Mammary epithelial cell (primary cell): ENCODE measurements at regions not wholly inside any gene's neighbourhood (a gene's known extent, or its start where the extent isn't known, plus 50 kb on each side); places are given as distances from the start of the nearest gene placed in this dataset.

Experiments
- EZH2 ChIP-seq: IDR thresholded peaks from 2 replicates; pipeline ENCODE4 v1.6.1; 2012; ENCODE audit warnings: low read length, inconsistent platforms, borderline replicate concordance
- TF ChIP-seq, protein P1 (sequence below), 2 donors: IDR thresholded peaks in 1 of 2; conservative IDR thresholded peaks in 1 of 2; 2 replicates each; pipeline ENCODE4 v1.5.1; 2011 to 2012; ENCODE audit warnings: inconsistent platforms in 2 of 2, low read length in 2 of 2, mild to moderate bottlenecking in 2 of 2, control low read depth in 1 of 2, low read depth in 1 of 2; ENCODE audit not compliant: insufficient read depth in 1 of 2; ENCODE audit errors: extremely low read depth in 1 of 2

DNA sequence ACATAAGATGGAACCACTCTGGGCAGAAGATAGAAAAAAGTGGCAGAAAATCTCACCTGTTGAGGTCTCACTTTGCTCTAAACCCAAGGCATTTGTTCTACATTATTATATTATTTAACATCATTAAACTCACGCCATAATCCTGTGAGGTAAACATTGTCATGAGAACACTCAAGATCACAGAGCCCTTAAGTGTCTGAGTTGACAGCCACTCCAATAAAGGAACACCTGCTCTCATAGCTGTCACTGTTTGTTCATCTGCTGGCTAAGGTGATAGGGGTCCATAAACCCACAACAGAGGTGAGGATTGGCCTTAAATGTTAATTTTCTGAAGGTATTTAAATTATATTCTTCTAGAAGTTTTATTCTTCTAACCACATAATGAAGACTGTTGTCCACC, 439.7 kb downstream of the RIT2 start:
- TF ChIP-seq, protein P1, sequence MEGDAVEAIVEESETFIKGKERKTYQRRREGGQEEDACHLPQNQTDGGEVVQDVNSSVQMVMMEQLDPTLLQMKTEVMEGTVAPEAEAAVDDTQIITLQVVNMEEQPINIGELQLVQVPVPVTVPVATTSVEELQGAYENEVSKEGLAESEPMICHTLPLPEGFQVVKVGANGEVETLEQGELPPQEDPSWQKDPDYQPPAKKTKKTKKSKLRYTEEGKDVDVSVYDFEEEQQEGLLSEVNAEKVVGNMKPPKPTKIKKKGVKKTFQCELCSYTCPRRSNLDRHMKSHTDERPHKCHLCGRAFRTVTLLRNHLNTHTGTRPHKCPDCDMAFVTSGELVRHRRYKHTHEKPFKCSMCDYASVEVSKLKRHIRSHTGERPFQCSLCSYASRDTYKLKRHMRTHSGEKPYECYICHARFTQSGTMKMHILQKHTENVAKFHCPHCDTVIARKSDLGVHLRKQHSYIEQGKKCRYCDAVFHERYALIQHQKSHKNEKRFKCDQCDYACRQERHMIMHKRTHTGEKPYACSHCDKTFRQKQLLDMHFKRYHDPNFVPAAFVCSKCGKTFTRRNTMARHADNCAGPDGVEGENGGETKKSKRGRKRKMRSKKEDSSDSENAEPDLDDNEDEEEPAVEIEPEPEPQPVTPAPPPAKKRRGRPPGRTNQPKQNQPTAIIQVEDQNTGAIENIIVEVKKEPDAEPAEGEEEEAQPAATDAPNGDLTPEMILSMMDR (conservative IDR thresholded peaks at IDR 0.05 in 1 of 2, IDR thresholded peaks at IDR 0.05 in 1 of 2; ENCODE audit: extremely low read depth in 1 of 2, insufficient read depth in 1 of 2, low read depth in 1 of 2, low read length in 2 of 2), result no peak
- TF ChIP-seq EZH2, result no peak
